ENCODE measurements at regions not wholly inside any gene's neighbourhood (a gene's known extent, or its start where the extent isn't known, plus 50 kb on each side); places are given as distances from the start of the nearest gene placed in this dataset.

DNA sequence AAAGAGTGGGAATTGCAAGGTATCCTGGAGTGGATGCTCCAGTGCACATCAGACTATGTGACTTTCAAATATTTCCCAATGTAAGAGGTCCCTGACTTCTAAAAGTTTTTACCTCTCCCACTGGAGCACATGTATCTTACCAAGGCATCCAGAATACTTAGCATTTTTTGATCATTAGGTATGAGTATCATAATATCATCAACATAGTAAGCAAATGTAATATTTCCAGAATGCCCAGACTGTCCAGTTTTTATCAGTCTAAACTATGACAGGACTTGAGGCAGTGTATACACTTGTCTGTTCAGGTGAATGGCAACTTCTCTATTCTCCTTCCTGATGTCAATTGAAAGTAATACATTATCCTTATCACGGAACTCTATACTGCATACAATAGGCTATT is 924.6 kb upstream of the GJE1 start:
- no peak for DNase-seq
- H3K4me3 Mint-ChIP-seq (ENCODE audit: unreplicated experiment), result no peak overlapping the region
- peaks cover 1% of the 10 kb centered on the region for H3K9me3 Mint-ChIP-seq (ENCODE audit: unreplicated experiment)
- no peak overlapping the region for H3K27ac Mint-ChIP-seq (ENCODE audit: unreplicated experiment)
- H3K27me3 Mint-ChIP-seq (ENCODE audit: unreplicated experiment), result no peaks in the 10 kb centered on the region
- TF ChIP-seq CTCF (IDR thresholded peaks at IDR 0.05; ENCODE audit: partially characterized antibody, unreplicated experiment), result no peak
- H3K4me1 Mint-ChIP-seq (ENCODE audit: low read depth, unreplicated experiment), result no peaks in the 10 kb centered on the region
- H3K36me3 Mint-ChIP-seq (ENCODE audit: unreplicated experiment), result no peaks in the 10 kb centered on the region

- Mint-ChIP-seq H3K9me3 (ENCODE audit: unreplicated experiment) (peaks cover 1% of the 10 kb centered on the region), H3K27ac (ENCODE audit: unreplicated experiment) (no peak overlapping the region), H3K27me3 (ENCODE audit: unreplicated experiment) (no peaks in the 10 kb centered on the region), H3K36me3 (ENCODE audit: unreplicated experiment) (no peaks in the 10 kb centered on the region), H3K4me3 (ENCODE audit: unreplicated experiment) (no peak overlapping the region), H3K4me1 (ENCODE audit: low read depth, unreplicated experiment) (no peaks in the 10 kb centered on the region)
- no peak for DNase-seq
- no peak for TF ChIP-seq CTCF (IDR thresholded peaks at IDR 0.05; ENCODE audit: partially characterized antibody, unreplicated experiment)
These were observed 928.7 kb upstream of the GJE1 start for GRCh38 chr6:141203902-141204575.

DNA sequence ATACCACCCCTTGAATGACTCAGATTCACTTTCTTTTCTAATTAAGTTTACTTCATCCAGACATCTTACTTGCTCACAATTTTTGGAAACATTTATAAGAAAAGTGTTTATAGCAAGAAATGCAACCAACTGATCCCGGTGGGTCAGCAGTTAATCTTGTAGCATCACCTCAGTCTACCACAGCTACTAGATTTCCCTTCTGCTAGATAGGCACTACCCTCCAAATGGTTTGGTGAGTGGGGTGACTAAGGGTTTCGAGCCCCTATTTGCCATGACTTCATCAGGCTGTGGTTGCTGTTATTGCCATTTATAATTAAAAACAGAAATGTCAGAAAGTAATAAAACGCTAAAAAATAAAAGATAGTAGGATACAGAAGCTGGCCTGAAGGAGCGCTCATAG is 930.1 kb upstream of the GJE1 start:
- H3K27me3 Mint-ChIP-seq (ENCODE audit: unreplicated experiment), result no peaks in the 10 kb centered on the region
- no peak for TF ChIP-seq CTCF (IDR thresholded peaks at IDR 0.05; ENCODE audit: partially characterized antibody, unreplicated experiment)
- DNase-seq, result no peak
- peaks cover 1% of the 10 kb centered on the region for H3K9me3 Mint-ChIP-seq (ENCODE audit: unreplicated experiment)
- H3K4me1 Mint-ChIP-seq (ENCODE audit: low read depth, unreplicated experiment), result no peaks in the 10 kb centered on the region
- no peaks in the 10 kb centered on the region for H3K36me3 Mint-ChIP-seq (ENCODE audit: unreplicated experiment)
- H3K4me3 Mint-ChIP-seq (ENCODE audit: unreplicated experiment), result no peak overlapping the region
- no peak overlapping the region for H3K27ac Mint-ChIP-seq (ENCODE audit: unreplicated experiment)

DNA sequence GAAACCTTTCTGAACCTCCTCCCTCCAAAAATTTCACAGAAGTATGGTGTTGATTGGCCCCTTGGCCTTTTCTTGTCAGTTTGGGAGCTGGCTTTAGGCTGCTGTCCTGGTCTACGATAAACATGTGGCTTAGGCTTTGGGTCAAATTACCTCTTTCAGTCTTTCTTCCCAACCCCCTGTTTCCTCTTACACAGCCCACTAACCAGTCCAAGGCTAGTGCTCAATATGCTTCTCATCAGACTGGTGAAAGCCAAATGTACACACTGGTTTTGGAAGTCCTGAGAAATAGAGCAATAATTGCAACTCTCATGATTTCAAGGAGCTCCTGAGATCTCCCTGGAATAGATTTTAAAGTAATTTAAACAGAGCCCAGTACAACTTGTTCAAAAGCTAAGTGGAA is 933.7 kb upstream of the GJE1 start:
- no peak overlapping the region for H3K4me3 Mint-ChIP-seq (ENCODE audit: unreplicated experiment)
- TF ChIP-seq CTCF (IDR thresholded peaks at IDR 0.05; ENCODE audit: partially characterized antibody, unreplicated experiment), result no peak
- no peak overlapping the region for H3K27ac Mint-ChIP-seq (ENCODE audit: unreplicated experiment)
- no peak for DNase-seq
- H3K4me1 Mint-ChIP-seq (ENCODE audit: low read depth, unreplicated experiment), result no peaks in the 10 kb centered on the region
- no peaks in the 10 kb centered on the region for H3K27me3 Mint-ChIP-seq (ENCODE audit: unreplicated experiment)
- no peaks in the 10 kb centered on the region for H3K36me3 Mint-ChIP-seq (ENCODE audit: unreplicated experiment)
- H3K9me3 Mint-ChIP-seq (ENCODE audit: unreplicated experiment), result peaks cover 1% of the 10 kb centered on the region

GRCh38 chr6:141195251-141195832 is 937.4 kb upstream of the GJE1 start:
- H3K27ac Mint-ChIP-seq (ENCODE audit: unreplicated experiment), result no peak overlapping the region
- no peak for DNase-seq
- no peaks in the 10 kb centered on the region for H3K4me1 Mint-ChIP-seq (ENCODE audit: low read depth, unreplicated experiment)
- TF ChIP-seq CTCF (IDR thresholded peaks at IDR 0.05; ENCODE audit: partially characterized antibody, unreplicated experiment), result no peak
- no peaks in the 10 kb centered on the region for H3K36me3 Mint-ChIP-seq (ENCODE audit: unreplicated experiment)
- no peaks in the 10 kb centered on the region for H3K27me3 Mint-ChIP-seq (ENCODE audit: unreplicated experiment)
- peaks cover 4% of the 10 kb centered on the region for H3K9me3 Mint-ChIP-seq (ENCODE audit: unreplicated experiment)
- H3K4me3 Mint-ChIP-seq (ENCODE audit: unreplicated experiment), result no peak overlapping the region

Measured in glutamatergic neuron (in vitro differentiated cells).